NCI-H82 (cell line): ENCODE measurements at regions not wholly inside any gene's neighbourhood (a gene's known extent, or its start where the extent isn't known, plus 50 kb on each side); places are given as distances from the start of the nearest gene placed in this dataset.

Experiments used
- DNase-seq: peaks from one replicate; lab custom pipeline; 2025; lab: John Stamatoyannopoulos, UW

DNA sequence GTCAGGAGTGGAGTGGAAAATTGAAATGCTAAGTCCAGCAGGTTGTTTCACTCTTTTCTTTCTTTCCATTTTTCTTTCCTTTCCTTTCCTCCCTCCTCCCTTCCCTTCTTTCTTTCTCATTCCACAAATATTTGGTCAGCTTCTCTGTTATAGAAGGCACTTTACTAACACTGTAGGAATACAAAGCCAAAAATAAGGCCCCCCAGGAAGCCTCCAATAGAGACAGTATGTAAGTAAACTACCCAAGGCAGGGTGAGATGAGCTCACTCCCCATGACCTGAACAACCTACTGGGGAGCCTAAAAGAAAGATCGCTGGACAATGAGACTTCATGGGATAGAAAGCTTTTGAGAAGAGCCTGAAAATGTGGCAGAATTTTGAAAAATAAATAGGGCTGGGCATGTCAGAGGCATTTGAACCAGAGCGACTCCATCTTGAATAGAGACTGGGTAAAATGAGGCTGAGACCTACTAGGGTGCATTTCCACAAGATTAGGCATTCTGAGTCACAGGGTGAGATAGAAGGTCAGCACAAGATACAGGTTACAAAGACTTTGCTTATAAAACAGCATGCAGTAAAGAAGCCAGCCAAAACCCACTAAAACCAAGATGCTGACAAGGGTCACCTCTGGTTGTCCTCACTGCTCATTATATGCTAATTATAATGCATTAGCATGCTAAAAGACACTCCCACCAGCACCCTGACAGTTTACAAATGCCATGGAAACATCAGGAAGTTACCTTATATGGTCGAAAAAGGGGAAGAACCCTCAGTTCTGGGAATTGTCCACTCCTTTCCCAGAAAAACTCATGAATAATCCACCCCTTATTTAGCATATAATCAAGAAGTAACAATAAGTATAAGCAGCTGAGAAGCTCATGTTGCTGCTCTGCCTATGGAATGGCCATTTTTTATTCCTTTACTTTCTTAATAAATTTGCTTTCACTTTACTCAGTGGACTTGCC lies 158.9 kb upstream of the EGFLAM start:
- no peak for DNase-seq

DNA sequence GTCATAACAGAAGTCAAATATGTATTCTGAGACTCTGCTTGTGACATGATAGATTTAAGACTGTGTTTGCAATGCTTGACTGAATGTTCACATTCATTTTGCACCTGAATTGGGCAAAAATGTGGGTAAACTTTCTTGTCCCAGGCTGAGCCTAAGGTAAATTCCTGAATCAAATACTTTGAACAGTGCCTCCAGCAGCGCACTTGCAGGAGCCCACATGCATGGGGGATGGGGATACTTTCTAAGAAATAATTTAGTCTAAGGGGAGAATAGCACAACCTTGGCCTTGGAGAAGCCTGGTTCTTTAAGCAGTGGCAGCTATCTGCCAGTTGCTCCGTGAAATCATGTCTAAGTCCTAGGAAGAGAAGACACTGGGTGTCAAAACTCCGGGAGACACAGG lies 163.5 kb upstream of the EGFLAM start:
- DNase-seq, result no peak

DNA sequence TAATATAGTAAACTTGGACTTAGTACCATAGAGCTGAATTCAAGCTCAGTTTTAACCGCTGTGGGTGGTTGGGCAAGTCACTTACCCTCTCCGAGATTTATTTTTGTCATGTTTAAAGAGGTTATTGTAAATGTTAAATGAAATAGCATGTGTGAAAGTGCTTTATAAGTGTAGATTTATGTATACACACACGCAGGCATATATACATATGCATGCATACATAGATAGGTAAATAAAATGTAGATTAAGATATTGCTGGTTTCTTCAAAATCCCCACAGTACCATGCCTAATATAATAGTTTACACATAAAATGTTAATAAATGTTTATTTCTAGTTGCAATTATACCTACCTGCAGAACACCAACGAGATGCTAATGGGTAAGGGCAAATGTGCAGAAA lies 164.5 kb upstream of the EGFLAM start:
- no peak for DNase-seq

DNA sequence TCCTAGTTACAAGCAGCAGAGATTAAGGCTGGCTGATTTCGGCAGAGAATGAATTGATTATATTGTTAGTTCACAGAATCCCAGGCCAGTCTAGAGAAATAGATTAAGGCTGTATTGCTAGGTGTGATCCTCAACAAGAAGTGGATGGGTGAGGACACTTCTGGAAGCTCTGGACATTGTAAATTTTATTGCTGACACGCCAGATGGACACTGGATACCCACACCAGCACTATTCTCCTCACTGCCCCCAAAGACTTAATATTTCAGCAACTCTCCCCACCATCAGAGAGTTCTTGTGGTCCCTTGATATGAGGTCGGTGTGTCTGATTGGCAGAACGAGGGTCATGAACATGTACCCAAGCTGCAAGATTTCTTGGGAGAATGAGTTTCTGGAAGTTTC lies 171.6 kb upstream of the EGFLAM start:
- no peak for DNase-seq

DNA sequence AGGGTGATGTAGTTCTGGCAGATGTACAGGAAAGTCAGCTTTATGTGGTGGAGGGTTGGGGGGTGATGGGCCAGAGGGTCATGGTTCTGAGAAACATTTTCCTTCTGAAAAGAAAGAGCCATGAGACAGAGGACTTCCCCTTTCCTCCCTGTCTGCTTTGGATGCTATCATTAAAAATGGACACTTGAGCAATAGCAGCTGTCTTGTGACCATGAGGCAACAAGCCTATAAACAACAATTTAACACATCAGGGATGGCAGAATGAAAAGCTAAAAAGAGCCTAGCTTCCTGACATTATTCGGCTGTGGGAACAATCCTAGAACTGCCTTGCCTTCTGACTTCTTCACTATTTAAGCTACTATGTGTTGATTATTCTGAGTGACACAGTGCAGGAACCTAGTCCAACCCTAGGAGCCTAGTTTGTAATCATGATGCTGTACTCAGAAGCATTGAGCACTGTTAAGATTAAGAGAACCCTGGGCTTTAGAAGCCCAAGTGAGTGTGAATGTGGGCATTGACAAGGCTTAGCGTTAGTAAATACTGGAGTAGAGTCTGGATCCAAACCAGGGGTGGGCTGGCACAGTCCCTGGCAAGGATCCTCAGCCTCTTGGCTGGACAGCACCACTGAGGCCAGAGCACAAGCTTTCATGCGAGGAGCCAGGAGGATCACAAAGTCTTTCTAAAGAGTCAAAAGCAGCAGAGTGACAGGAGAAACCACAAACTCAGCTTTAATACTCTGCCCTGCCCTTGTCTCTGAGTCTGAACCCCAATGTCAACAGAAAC lies 178.5 kb upstream of the EGFLAM start:
- no peak for DNase-seq

DNA sequence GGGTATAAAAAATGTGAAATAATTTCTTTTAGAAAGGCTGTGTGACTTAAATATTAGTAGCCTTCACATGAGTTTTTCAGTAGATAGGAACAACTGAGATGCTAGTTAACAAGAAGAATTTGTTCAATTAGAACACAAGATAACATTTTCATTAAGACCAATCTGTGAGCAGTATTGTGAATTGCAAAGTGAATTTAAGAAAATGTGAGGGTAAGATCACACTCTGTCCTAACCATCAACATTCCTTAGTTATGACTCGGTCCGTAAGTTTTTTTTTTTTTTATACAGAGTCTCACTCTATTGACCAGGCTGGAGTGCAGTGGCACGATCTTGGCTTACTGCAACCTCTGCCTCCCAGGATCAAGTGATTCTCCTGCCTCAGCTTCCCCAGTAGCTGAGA lies 180.2 kb upstream of the EGFLAM start:
- no peak for DNase-seq

DNA sequence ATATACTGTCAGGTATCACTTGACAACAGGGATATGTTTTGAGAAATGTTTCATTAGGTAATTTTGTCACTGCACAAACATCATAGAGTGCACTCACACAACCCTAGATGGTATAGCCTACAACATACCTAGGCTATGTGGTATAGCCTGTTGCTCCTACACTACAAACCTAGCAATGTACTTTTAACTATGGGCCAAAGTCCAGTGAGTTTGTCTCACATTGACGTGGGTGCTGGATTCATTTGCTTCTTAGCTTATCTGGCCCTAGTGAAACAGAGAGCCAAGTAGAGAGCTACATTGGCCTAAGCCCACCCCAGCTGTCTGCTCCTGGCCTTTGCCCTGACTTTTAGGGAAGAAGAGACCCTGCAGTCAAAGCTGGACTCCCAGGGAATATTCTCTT lies 180.7 kb upstream of the EGFLAM start:
- DNase-seq, result no peak

DNA sequence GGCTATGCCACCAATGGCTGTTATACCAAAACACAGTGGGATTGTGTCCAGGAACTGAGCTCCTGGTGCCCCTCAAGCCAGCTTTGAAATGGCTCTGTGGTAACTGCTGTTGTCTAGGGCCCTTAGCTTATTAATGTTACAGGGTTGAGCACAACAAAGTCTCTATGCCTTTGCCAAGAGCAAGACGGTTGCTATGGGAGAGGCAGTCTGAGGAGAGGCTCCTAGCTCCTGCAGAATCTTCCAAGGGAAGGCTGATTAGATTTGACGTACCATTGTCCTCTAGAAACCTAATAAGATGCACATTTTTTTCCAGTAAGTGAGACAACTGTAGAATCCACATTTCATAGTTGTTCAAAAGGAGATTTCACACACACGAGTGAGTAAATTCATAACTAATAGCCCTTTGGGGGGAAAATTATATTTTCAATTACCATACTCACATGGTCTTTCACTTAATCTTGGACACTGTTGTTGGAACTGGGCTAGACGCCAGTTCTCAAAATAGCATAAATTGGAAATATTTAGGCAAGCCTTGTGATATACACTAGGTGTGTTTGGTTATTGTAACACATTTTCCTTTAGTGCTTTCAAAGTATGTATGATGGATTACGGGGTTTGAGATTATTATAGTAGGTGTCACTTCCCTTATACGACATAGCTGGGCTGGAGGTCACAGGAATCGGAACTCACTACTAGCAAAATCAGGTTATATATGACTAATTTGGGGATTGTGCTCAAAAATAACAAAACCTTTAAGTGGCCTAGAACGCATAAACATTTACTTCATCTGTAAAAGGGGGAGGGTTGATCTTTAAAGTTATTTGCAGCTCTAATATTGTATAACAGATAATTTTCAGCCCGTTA lies 186.3 kb upstream of the EGFLAM start:
- no peak for DNase-seq

DNA sequence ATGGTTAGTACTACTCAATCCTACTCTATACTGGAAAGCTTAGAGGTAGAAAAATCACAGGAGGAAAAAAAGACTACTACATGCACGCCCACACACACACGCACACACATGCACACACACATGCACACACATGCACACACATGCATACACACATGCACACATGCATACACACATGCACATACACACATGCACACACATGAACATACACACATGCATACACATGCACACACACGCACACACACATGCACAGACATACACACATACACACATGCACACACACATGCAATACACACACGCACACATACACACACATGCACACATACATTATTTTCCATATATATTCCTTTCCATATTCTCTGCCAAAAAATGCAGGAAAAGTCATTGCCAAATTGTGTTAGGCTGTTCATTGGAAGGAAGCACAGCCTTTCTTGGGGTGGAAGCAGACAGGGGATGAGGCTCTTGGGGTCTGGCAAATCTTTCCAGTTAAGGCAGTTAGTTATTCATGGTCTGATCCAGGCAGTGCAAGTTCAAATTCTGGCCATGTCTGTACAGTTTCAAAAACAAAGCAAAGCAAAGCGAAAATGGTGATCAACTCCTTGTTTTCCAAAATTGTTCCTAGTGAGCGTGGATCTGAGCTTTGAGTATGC lies 187.9 kb upstream of the EGFLAM start:
- DNase-seq, result no peak

DNA sequence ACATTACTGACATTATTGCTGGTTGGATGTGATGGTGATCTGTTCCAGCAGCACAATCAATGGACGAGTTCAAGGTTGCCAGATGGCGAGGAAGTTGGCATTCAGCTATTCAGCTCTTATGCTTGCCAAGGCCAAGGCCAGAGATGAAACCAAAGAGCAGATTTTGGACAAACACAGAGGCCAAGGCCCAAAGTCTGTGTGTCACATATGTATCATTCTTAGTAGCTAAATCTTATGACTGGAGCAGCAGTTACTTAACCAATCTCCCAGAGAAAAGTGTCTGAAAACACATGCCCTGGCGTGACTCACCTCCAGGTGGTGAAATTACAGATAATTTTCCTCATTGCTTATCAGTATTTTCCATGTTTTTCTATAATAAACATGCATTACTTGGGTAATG lies 189.0 kb upstream of the EGFLAM start:
- peak; percentile 2 for DNase-seq

DNA sequence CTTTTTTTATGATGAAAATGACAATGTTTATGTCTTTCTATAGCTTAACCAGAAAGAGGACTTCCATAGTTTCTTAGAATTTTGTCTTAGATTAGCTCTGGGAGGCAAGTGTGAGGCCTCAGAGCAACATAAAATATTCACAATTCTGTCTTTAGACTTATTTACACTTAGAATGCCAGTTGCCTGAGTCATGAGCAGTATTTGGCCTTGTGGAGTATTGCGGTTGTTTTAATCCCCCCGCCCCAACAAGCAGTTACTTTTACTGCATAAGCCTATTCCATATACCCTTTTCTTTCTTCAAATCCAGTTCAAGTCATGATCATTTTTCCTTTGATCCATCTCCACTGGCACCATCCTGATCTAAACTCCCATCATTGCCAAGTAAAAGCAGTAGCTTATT lies 198.0 kb upstream of the EGFLAM start:
- DNase-seq, result no peak

DNA sequence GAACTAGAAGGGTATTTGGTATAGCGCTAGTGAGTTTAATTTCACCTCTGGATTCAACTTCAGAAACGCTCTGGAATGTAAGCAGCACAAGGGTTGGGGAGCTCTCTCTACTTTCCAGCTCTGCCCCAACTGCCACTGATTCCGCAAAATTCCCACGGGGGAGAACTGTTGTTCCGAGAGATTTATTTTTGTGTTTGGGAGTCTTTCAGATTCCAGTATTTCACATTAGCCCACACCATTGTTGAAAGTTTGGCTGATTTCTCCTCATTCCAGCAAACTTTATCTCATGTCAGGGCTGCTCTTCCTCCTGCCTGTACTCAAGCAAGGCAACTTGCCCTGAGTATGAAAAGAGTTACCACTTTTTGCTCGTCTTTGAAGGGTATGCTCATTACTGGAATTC lies 198.5 kb upstream of the EGFLAM start:
- no peak for DNase-seq

DNA sequence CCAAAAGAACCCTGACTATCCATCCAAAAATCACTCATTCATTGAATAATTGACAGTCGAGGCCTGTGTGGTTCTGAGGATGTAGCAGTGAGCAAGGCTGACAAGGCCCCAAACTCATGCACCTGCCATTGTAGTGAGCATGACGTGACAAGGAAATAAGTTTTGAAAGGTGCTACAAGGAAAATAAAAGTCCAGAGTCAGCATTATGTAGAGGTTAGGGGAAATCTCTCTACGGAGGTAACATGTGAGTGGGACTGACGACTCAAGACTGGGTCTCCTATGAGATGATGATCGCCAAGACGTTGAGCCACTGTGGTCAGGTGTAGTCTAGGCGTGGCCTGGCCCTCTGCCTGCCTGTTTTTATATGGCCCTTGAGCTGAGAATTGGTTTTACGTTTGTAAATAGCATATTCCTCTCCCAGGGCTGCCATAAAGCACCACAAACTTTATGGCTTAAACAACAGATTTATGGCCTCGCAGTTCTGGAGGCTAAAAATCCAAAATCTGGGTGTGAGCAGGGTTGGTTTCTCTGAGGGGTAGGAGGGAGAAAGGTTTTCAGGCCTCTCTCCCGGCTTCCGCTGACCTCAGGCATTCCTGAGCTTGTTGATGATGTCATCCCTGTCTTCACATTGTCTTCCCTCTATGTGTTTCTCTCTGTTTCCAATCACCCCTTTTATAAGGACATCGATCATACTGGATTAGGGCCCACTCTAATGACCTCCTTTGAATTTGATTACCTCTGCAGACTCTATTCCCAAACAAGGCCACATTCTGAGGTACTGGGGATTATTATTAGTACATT lies 206.4 kb upstream of the EGFLAM start:
- DNase-seq, result no peak

DNA sequence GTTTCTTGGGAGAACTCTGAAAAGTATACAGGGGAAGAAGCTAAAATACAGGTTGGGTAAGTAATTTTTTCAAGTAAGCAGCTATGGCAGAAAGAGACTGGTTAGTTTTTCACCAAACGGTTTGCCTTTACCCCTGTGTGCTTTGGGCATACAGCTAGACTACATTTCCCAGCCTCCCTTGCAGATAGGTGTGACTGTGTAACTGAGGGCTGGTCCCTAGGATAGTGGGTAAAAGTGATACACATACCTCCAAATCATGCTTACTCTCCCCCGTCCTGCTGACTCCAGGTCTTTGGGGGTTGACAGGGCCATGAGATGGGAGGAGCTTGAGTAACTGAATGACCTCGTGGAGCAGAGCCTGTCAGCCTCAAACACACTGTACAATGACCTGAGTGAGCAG lies 208.6 kb upstream of the GDNF start:
- no peak for DNase-seq

DNA sequence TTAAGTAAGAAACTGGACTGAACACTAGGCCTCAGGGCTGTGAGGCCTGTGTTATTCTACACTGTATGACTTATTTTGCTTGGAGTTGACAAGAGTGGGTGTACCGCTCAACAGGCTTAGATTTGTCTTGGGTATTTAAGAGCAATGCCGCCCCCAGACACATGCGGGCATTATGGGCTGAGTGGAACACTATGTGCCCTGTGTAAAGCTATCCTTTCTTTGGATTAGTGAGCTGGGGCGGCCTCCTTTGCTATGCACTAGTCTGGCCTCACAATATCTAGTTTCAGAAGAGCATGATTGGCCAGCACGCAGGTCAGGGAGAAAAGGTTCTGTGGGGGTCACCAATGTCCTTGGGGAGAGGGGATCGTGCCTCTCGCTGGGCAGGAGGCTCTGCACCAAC lies 206.3 kb upstream of the GDNF start:
- no peak for DNase-seq

DNA sequence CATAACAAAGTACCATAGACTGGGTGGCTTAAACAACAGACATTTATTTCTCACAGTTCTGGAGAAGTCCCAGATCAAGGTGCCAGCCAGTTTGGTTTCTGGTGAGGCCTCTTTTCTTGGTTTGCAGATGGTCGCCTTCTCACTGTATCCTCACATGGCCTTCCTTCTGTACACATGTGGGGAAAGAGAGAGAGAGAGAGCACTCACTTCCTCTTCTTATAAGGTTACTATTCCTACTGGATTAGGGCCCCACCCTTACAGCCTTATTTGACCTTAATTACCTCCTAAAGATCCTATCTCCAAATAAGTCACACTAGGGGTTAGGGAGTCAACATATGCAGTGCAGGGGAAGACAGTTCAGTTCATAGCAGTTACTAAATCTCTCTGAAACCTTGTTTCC lies 205.6 kb upstream of the GDNF start:
- DNase-seq, result peak; percentile 14

DNA sequence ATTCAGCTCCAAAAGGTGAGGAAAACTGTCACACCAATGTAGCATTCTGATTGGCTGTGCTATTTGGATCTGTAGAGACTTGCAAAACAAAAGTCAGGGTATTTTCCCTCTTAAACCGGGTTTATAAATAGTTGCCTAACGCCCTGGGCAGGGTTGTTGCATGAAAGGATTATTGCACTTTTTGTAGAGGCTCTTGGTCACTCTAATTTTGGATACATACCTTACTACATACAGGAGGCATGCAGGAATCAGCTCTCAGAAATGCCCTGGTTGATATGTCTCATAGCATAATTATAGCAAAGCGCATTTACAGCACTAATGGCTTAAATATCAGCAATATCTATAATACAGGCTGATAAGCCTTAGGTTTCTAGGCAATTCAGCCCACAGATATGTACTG lies 200.0 kb upstream of the GDNF start:
- DNase-seq, result no peak

DNA sequence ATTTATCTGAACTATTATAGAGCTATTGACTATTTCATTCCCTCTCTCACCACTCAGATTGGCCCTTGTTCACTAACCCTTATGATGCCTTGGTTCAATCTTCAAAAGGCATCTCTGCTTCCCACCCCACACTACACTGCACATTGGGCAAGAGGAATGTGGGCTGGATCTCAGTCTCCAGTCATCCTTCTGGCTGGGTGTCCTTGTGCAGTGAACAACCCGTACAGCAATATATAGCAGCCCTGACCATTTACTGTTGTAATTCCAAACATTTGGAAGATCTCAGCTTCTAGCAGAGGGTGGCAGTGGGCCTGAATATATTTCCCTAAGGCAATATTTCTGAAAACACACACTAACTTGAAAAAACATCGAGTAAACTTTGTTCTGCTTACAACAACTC lies 199.2 kb upstream of the GDNF start:
- no peak for DNase-seq

DNA sequence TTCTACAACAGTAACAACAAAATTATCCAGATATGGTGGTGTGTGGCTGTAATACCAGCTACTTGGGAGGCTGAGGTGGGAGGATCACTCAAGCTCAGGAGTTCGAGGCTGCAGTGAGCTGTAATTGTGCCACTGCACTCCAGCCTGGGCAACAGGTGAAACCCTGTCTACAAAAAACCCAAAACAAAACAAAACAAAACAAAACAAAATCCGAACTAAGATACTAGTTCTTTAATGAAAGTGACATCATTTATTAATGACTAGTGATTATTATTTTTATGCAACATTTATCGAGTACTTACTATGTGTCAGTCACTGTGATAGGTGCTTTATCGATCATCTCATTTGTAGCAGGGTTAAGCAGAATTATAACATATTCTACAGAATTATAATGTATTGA lies 196.9 kb upstream of the GDNF start:
- no peak for DNase-seq

DNA sequence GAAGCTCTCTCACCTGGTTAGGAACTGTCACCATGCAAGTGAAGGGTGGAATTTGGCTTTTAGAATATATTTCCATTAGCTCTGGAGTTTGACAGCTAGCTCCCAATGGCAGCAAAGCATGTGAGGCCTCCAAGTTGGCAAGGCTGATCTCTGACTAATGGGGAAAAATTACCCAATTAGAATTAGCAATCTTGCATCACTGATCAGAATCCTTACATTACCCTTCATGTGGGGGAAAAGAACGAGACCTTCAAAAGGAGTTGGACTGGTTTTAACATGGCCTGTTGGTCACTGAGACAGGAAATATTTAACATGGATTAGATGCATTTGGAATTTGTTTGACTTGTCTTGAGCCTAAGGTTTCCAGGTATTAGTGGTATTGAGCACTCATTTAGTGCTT lies 192.3 kb upstream of the GDNF start:
- no peak for DNase-seq

DNA sequence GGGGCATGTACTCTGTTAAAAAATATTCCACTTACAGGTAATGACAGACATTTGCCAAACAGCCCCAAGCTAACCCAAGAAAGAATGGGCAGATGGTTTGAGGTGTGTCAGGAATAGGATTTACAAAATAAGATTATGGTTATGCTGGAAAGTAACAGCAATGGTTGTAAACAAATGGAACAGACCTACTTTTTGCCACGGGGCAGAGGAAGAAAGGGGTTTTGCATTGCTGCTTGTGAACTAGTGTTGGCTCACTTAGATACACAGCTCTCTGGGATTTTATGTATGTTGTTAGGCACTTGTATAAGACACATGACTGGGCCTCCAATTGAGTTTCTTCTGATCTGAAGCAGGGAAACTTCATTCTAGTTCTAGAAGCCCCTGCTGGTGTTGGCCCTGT lies 191.5 kb upstream of the GDNF start:
- DNase-seq, result peak; percentile 45
